SHP77 (cell line): ENCODE measurements at regions not wholly inside any gene's neighbourhood (a gene's known extent, or its start where the extent isn't known, plus 50 kb on each side); places are given as distances from the start of the nearest gene placed in this dataset.

Experiments
- DNase-seq, 2 experiments: peaks; one replicate each; lab custom pipeline; 2025; lab: John Stamatoyannopoulos, UW

DNA sequence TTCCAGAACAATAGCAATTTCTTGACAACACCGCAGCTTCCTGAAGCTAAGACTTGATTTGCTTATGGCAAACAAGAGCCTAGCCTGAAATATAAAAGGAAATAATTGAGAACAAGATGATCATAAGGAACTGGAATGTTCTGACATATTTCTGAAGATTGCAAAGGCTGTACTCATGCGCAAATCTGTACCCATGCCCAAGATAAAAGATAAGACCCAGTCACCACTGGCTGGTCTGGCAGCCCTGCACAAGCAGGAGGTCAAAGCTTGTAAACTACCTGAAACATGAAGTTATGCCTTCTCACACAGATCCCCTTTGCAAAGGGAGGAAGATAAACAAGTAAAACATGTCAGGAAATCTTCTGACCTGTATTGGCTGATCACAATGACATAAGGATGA, 160.8 kb upstream of the GYPC start:
- no peak for DNase-seq

GRCh38 chr2:126496493-126496892, 159.5 kb upstream of the GYPC start:
- no peak for DNase-seq

DNA sequence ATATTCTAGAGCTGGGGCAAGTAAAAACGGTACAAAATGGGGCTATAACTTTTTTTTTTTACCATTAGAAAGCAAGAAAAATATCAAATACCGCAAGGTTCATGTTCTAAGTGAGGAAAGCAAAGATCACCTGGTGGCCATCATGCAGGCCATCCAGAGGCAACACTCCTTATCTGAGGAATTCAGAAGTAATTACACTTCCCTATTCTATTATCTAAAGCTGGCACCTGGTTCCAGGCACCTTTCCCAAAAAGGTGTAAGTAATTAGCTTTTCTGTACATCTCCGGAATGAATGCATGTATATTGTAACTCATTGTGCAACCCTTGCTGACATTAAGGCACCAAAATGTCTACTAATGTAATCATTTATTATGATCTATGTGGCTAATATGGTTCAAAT, 152.5 kb upstream of the GYPC start:
- no peak for DNase-seq

- DNase-seq, result no peak
Measured at GRCh38 chr2:126504949-126505348, 151.0 kb upstream of the GYPC start.

GRCh38 chr2:126506786-126507185, 149.2 kb upstream of the GYPC start:
- no peak for DNase-seq

DNA sequence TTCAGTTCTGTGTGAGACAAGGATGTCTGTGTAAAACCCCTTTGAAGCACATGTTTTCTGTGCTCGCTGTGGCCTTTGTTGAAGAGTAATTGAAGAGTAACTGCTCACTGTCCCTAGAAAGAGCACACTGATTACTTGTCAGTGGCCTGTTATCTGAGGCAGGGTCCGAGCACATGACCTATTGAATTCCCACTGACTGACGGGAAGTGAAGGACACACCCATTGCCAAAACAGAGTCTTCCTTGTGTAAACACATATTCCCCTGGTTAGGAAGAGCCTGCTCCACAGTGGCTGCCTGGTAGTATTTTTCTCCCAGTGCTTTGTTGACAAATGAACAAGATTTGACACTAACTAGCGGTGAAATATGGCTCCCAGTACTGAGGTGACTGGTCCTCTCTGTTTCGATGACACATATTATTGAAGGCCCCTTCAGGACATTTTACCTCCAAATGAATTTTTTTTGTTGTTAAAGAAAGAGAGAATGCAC, 148.5 kb upstream of the GYPC start:
- DNase-seq, result peak; percentile 38 to 54

- DNase-seq, result no peak
Measured at GRCh38 chr2:126510356-126510755, 145.6 kb upstream of the GYPC start.

DNA sequence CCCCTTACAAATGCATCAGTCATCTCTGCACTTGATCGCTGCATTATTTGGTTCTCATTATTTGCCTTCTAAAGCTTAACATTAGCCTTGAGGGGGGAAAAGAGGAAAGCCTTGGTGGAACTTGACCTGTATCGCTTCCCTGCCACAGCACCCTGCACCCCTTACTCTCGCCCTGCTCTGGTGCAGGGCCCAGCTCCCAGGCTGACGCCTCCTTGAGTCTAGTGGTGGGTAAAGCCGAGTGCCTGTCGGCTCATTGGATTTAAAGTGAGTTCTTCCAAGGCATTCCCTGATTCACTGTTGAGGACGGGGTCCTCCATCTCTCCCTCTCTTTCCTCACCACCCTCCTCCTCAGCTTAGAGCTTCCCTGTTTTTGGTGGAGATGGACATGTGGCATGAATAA, 145.0 kb upstream of the GYPC start:
- DNase-seq, result no peak

GRCh38 chr2:126512026-126512425, 143.9 kb upstream of the GYPC start:
- no peak for DNase-seq

DNA sequence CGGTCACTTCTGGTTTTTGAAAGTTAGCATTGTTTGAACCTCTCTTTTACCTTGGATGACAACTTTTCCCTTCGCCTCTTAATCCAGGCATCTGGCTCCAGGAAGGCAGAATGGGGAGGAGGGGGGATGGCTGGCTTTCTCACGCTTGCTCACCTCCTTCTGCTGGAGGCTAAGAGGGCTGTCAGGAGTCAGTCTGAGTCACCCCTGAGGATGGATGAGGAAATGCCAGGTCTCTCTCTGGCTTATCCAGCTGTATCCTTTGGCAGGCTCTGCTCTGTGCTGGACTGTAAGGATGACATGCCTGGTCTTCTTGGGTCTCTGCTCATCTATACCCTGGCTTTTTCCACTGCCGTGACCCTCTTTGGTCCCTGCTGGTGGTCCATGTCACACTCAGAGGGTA, 142.9 kb upstream of the GYPC start:
- no peak for DNase-seq

- no peak for DNase-seq
Measured at GRCh38 chr2:126515471-126515870, 140.5 kb upstream of the GYPC start.

DNA sequence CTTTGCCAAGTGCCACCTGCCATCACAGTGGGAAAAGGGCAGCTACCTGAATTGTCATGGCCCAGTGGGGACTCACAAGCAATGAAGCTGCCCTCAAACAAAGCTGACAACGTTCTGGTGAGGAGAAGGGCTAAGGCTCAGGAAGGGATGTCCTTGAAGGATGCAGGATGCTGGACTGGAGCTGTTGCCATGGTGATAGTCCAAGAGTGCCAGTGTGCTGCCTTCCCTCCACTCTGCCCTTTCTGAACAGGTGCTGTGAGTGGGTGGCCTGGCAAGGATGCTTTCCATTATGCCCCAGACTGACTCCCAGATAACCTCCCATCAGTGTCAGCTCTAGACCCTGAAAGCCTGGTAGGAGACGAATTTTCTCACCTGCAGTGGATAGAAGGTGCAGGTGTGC, 137.8 kb upstream of the GYPC start:
- DNase-seq, result no peak

- peak in 1 of 2 experiments; percentile 15 for DNase-seq
Measured at GRCh38 chr2:126527836-126528490, 128.0 kb upstream of the GYPC start.

DNA sequence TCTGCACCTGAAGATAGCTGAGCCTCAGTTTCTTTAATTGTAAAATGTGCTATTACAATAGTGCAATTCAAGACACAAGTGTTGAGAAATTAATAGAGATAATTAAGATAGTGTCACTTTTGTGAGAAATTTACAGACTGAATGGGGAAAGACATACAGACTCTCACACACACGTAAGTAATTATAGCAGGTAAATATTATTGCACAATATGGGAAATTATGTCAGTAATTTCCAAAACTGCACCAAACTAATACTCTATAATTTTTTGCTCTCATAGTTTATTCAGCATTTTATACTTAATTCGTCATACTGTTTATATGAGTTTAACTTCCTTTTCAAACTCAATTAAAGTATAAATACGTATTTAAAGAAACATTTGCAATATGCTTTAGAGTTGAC, 124.9 kb upstream of the GYPC start:
- DNase-seq, result no peak

GRCh38 chr2:126534478-126534877, 121.5 kb upstream of the GYPC start:
- no peak for DNase-seq

DNA sequence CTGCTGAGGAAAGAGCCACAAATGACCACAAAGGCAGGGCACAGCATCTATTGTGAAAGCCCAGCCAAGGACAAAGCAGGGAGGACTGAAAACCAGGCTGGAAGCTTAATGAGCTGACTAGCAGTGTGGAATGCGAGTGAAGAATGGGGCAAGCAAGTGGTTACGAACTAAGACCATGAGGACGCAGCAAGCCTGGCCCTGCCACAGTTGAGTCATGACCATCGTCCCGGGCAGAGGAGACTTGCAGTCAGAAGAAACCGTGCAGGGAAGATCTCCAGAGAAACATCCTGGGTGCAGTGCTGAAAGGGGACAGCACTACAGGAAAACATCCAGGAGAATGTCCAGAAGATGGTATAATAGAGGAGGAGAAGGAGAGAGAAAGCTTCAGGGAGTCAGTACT, 120.5 kb upstream of the GYPC start:
- no peak for DNase-seq

DNA sequence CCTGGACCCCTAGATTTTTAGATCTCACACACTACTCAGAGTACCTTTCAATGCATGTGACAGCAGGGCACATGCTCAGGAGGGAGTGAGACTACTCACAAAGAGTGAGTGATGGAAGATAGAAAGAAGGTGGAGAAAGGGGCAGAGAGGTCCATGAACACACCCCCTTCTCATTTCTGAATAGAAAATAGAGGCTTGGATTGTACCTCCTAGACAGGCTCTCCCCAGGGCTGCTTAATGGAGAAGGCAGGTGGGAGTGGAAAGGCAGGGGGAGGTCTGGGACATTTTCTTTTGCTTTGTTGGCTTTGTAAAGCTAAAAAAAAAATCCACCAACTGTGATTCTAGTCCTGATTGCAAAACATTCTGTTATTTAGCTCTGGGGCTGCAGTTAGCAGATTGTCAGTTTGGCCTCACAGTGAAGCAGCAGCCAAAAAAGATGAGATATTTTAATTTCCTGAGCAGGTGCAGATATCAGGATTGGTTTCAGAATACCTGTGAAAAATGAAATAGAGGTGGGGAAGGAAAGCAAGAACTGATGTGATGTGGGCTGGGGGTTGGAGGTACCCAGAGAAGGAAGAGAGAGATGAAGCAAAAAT, 119.3 kb upstream of the GYPC start:
- no peak for DNase-seq

- no peak for DNase-seq
Measured at GRCh38 chr2:126539101-126539500, 116.9 kb upstream of the GYPC start.

DNA sequence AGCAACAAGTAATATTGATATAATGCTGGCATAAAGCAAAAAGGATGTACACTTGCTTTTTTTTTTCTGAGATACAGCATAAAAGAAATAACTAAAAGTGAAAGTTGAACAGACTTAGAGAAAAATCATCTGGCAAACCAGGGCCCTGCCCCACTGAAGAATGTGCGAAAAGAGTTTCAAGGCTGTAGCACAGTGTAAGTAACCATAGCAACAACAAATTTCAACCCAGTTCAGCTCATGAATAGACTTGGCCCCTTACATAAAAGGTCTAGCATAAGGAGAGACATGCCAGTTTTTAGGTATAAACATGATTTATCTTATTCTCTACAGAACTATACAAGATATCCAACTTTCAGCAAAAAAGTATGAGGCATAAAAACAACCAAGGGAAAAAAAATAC, 113.7 kb upstream of the GYPC start:
- DNase-seq, result no peak

GRCh38 chr2:126543081-126543480, 112.9 kb upstream of the GYPC start:
- no peak for DNase-seq

DNA sequence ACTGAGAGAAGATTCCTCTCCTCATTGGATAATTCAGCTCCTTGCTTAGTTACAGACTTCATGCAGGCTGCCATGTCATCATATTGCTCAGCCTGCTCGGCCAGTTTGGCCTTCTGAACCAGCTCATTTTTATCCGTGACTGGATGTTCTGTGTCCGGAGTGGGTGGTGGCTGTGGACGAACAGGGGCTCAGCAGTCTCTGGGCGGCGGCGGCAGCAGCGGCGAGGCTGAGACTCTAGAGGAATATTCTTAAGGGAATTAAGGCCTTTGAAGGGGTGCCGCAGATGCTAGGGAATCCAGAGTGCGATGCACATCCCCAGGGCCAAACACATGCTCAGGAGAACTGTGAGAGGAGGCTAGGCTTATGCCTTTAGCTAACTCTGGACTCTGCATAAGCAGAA, 97.9 kb upstream of the GYPC start:
- DNase-seq, result no peak

DNA sequence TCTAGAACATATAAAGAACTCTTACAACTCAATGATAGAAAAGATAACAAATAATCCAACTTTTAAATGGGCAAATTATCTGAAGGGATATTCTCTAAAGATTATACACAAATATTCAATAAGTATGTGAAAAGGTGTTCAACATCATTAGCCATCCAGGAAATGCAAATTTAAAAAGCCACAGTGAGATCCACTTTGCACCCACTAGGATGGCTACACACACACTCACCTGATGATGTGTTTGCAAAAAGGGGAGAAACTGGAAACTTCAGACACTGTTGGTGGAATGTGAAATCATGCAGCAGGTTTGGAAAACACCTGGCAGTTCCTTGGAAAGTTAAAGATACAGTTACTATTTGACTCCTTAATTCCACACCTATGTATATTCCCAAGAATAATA, 87.2 kb upstream of the GYPC start:
- no peak for DNase-seq

GRCh38 chr2:126571403-126571802, 84.6 kb upstream of the GYPC start:
- no peak for DNase-seq

DNA sequence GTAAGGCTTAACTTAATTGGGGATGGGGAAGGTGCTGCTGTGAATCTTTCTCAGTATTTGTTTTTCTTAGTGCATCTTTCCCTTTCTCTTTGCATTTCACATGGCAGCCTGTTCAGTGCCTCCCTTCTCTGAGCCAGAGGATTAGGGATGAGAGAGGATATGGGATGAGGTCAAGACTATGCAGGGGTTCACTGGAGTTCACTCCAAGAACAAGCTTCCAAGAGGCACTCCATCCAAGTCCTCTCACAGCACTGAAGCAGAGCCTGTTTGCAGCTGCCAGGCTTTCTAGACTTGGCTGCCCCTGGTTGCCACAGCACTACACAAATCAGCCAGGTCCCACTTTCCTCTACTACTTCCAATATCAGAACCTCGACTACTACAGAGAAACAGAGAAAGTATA, 80.3 kb upstream of the GYPC start:
- DNase-seq, result no peak
